PC-3 (cell line): ENCODE measurements at regions not wholly inside any gene's neighbourhood (a gene's known extent, or its start where the extent isn't known, plus 50 kb on each side); places are given as distances from the start of the nearest gene placed in this dataset.

Source experiments
- ATAC-seq: fragments of 200-7000 bp; cut with Tn5 transposase; 2 replicates; pipeline ENCODE4 v1.9.1; 2020; ENCODE audit warnings: mild to moderate bottlenecking, moderate library complexity
- BruUV-seq: library from RNA; stranded (reverse); fragments of 400-500 nt; replicated peaks from 2 replicates; lab custom pipeline; 2021; lab: Mats Ljungman, UMichigan
- CTCF ChIA-PET: fragments of 300-600 bp; sonication (Branson Sonifier 250); formaldehyde crosslinking; loops from one replicate; lab custom pipeline; 2022; ENCODE audit warnings: antibody characterized with exemption; lab: Charles Lee
- POLR2A ChIA-PET: fragments of 300-600 bp; sonication (Branson Sonifier 250); formaldehyde crosslinking; loops from one replicate; lab custom pipeline; 2022; ENCODE audit warnings: antibody characterized with exemption; ENCODE audit not compliant: unreplicated experiment; lab: Charles Lee
- DNase-seq: peaks from one replicate; pipeline ENCODE4 v3.0.0-alpha.2; 2015
- H2AFZ ChIP-seq: fragments of 300-600 bp; sonication (generic); 2 replicates; pipeline ENCODE4 v1.6.0; 2016; ENCODE audit warnings: antibody characterized with exemption, low read length
- H3F3A ChIP-seq: fragments of 300-600 bp; sonication (generic); one replicate; pipeline ENCODE4 v1.6.0; 2017; ENCODE audit warnings: antibody characterized with exemption, low read length, control low read depth, mild to moderate bottlenecking; ENCODE audit not compliant: unreplicated experiment
- H3K27ac ChIP-seq: fragments of 300-600 bp; sonication (generic); 2 replicates; pipeline ENCODE4 v1.5.1; 2016; ENCODE audit warnings: mild to moderate bottlenecking, low read length
- H3K27me3 ChIP-seq: fragments of 300-600 bp; sonication (generic); 2 replicates; pipeline ENCODE4 v1.6.1; 2016; ENCODE audit warnings: low read length, mixed read lengths
- H3K36me3 ChIP-seq: fragments of 300-600 bp; sonication (generic); 2 replicates; pipeline ENCODE4 v1.6.1; 2016; ENCODE audit warnings: low read depth, mixed run types, low read length, mixed read lengths
- H3K4me1 ChIP-seq: fragments of 300-600 bp; sonication (generic); 2 replicates; pipeline ENCODE4 v1.5.1; 2016; ENCODE audit warnings: low read length; ENCODE audit not compliant: insufficient read depth
- H3K4me2 ChIP-seq: fragments of 300-600 bp; sonication (generic); 2 replicates; pipeline ENCODE4 v1.6.0; 2016; ENCODE audit warnings: low read length
- H3K4me3 ChIP-seq: fragments of 300-600 bp; sonication (generic); 2 replicates; pipeline ENCODE4 v1.5.1; 2016; ENCODE audit warnings: mild to moderate bottlenecking, low read length, mixed read lengths
- H3K79me2 ChIP-seq: fragments of 300-600 bp; sonication (generic); 2 replicates; pipeline ENCODE4 v1.6.1; 2017; ENCODE audit warnings: low read length, mixed read lengths
- H3K9ac ChIP-seq: fragments of 300-600 bp; sonication (generic); 2 replicates; pipeline ENCODE4 v1.6.0; 2016; ENCODE audit warnings: mild to moderate bottlenecking, low read length
- H3K9me2 ChIP-seq: fragments of 300-600 bp; sonication (generic); replicated peaks from 2 replicates; pipeline ENCODE4 v1.6.1; 2016; ENCODE audit warnings: mixed run types, low read length, mixed read lengths
- H3K9me3 ChIP-seq: fragments of 300-600 bp; sonication (generic); 2 replicates; pipeline ENCODE4 v1.6.1; 2016; ENCODE audit warnings: low read length, mixed read lengths
- H4K20me1 ChIP-seq: fragments of 300-600 bp; sonication (generic); 2 replicates; pipeline ENCODE4 v1.6.1; 2016; ENCODE audit warnings: low read length, mixed read lengths
- EZH2 ChIP-seq: fragments of 300-600 bp; sonication (generic); IDR thresholded peaks from one replicate; pipeline ENCODE4 v1.6.1; 2017; ENCODE audit warnings: antibody characterized with exemption, mild to moderate bottlenecking, low read length; ENCODE audit not compliant: unreplicated experiment
- EZH2phosphoT487 ChIP-seq: fragments of 300-600 bp; sonication (generic); IDR thresholded peaks from 2 replicates; pipeline ENCODE4 v1.6.1; 2018; ENCODE audit warnings: mild to moderate bottlenecking, antibody characterized with exemption, low read length, borderline replicate concordance
- intact Hi-C: fragments of 100-400 bp; cut with micrococcal nuclease; formaldehyde crosslinking; loops from 2 replicates; pipeline ENCODE4 v1.9.0; 2023
- TF ChIP-seq, protein P1 (sequence below): fragments of 300-600 bp; sonication (generic); conservative IDR thresholded peaks from 2 replicates; pipeline ENCODE4 v1.5.1; 2017; ENCODE audit warnings: antibody characterized with exemption, low read depth, mild to moderate bottlenecking, low read length

DNA sequence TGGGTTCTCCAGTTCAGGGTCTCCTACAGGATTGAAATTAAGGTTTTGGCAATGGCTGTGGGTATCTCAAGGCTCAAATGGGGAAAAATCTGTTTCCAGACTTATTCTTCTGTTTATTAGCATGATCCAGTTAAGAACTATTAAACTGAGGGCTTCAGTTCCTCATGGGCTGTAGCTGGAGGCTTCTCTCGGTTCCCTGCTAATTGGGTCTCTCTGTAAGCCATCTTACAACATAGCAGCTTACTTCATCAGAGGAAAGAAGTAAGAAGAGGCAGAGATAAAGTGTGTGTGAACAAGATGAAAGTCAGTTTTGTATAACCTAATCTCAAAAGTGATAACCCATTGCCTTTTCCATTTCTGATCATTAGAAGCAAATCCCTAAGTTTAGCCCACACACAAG lies 391.9 kb downstream of the PSAT1 start:
- ChIA-PET CTCF (no interaction called here), POLR2A (no interaction called here)
- H2AFZ ChIP-seq, result no peak overlapping the region
- H4K20me1 ChIP-seq, result no peaks in the 10 kb centered on the region
- no TSS peak for BruUV-seq
- H3K27me3 ChIP-seq, result no peaks in the 10 kb centered on the region
- ATAC-seq (no peak), DNase-seq (no peak)
- H3K36me3 ChIP-seq, result no peaks in the 10 kb centered on the region
- H3K4me1 ChIP-seq, result no peaks in the 10 kb centered on the region
- no peaks in the 10 kb centered on the region for H3K9me3 ChIP-seq
- no peaks in the 10 kb centered on the region for H3F3A ChIP-seq
- no peak overlapping the region for H3K9ac ChIP-seq
- H3K79me2 ChIP-seq, result no peaks in the 10 kb centered on the region
- TF ChIP-seq, protein P1, sequence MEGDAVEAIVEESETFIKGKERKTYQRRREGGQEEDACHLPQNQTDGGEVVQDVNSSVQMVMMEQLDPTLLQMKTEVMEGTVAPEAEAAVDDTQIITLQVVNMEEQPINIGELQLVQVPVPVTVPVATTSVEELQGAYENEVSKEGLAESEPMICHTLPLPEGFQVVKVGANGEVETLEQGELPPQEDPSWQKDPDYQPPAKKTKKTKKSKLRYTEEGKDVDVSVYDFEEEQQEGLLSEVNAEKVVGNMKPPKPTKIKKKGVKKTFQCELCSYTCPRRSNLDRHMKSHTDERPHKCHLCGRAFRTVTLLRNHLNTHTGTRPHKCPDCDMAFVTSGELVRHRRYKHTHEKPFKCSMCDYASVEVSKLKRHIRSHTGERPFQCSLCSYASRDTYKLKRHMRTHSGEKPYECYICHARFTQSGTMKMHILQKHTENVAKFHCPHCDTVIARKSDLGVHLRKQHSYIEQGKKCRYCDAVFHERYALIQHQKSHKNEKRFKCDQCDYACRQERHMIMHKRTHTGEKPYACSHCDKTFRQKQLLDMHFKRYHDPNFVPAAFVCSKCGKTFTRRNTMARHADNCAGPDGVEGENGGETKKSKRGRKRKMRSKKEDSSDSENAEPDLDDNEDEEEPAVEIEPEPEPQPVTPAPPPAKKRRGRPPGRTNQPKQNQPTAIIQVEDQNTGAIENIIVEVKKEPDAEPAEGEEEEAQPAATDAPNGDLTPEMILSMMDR, result no peak
- TF ChIP-seq EZH2 (no peak), EZH2phosphoT487 (no peak)
- no peak overlapping the region for H3K27ac ChIP-seq
- intact Hi-C loops, result no loop called here
- no peaks in the 10 kb centered on the region for H3K9me2 ChIP-seq
- H3K4me3 ChIP-seq, result no peak overlapping the region
- no peak overlapping the region for H3K4me2 ChIP-seq

DNA sequence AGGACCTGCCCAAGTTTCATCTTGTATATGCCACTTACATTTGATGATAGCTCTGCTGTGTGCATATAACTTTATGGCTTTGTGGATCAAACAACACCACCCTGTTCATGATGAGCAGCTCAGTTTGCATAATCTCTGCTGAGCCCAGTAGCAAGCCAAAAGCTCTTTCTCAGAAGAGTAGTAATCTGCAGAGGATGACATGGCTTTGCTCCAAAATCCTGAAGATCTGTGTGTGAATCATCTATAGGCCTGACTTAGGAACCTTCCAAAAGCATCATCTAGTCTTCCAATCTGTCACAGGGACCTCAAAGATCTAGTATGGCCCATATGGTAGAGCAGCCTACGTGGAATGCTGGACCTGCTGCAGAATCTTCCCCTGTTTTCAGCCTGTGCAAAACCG lies 394.6 kb downstream of the PSAT1 start:
- no peaks in the 10 kb centered on the region for H3F3A ChIP-seq
- no peaks in the 10 kb centered on the region for H4K20me1 ChIP-seq
- intact Hi-C loops, result no loop called here
- no peak overlapping the region for H3K27ac ChIP-seq
- H3K9ac ChIP-seq, result no peak overlapping the region
- no peak overlapping the region for H3K4me2 ChIP-seq
- no peak for DNase-seq
- ATAC-seq, result no peak
- H3K4me1 ChIP-seq, result no peaks in the 10 kb centered on the region
- no TSS peak for BruUV-seq
- no peaks in the 10 kb centered on the region for H3K36me3 ChIP-seq
- no peaks in the 10 kb centered on the region for H3K9me2 ChIP-seq
- H3K9me3 ChIP-seq, result no peaks in the 10 kb centered on the region
- ChIA-PET POLR2A (no interaction called here), CTCF (no interaction called here)
- H2AFZ ChIP-seq, result no peak overlapping the region
- H3K27me3 ChIP-seq, result no peaks in the 10 kb centered on the region
- TF ChIP-seq EZH2phosphoT487 (no peak), EZH2 (no peak)
- TF ChIP-seq, protein P1, result no peak
- no peaks in the 10 kb centered on the region for H3K79me2 ChIP-seq
- no peak overlapping the region for H3K4me3 ChIP-seq

DNA sequence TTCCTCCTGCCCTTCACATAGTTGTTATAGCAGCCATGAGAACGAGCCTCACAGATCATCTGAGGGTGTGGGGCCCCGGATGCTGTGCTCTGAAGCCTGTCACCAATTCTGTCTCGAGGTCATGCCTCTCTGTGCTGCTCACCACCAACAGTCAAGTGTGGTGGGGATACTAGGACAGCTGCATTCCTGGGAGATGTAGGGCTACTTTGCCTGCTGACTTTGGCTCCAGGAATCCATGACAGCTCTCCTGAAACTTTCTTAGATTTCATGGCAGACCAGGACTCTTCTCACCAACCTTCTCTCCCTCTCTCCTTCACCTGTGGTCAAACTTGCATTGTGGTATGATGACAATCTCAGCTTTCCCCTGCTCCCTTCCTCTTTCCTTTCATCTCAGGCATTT lies 395.9 kb downstream of the PSAT1 start:
- Histone ChIP-seq H4K20me1 (no peaks in the 10 kb centered on the region), H3K9me2 (no peaks in the 10 kb centered on the region), H2AFZ (no peak overlapping the region), H3K9ac (no peak overlapping the region), H3K4me1 (no peaks in the 10 kb centered on the region), H3K4me2 (no peak overlapping the region), H3K36me3 (no peaks in the 10 kb centered on the region), H3K27ac (no peak overlapping the region), H3K4me3 (no peak overlapping the region), H3F3A (no peaks in the 10 kb centered on the region), H3K27me3 (no peaks in the 10 kb centered on the region), H3K9me3 (no peaks in the 10 kb centered on the region), H3K79me2 (no peaks in the 10 kb centered on the region)
- no peak for TF ChIP-seq EZH2phosphoT487
- TF ChIP-seq, protein P1, result no peak
- no peak for TF ChIP-seq EZH2
- intact Hi-C loops, result no loop called here
- ATAC-seq, result no peak
- no TSS peak for BruUV-seq
- DNase-seq, result no peak
- CTCF ChIA-PET, result no interaction called here
- POLR2A ChIA-PET, result no interaction called here
